Progenitor cell of endocrine pancreas (in vitro differentiated cells): ENCODE measurements at regions not wholly inside any gene's neighbourhood (a gene's known extent, or its start where the extent isn't known, plus 50 kb on each side); places are given as distances from the start of the nearest gene placed in this dataset.
A peak's percentile ranks its signal among the peaks of the same experiment; 100 is the strongest.

Experiments
- DNase-seq: peaks from one replicate; pipeline ENCODE4 v3.0.0; 2021; ENCODE audit warnings: low spot score; ENCODE audit not compliant: unreplicated experiment
- H3K27ac Mint-ChIP-seq: 2 replicates; pipeline ENCODE4 v1.8.0; 2021; ENCODE audit warnings: mild to moderate bottlenecking, moderate library complexity, mixed read lengths
- H3K27me3 Mint-ChIP-seq: 2 replicates; pipeline ENCODE4 v1.8.0; 2021; ENCODE audit warnings: mixed read lengths
- H3K36me3 Mint-ChIP-seq: 2 replicates; pipeline ENCODE4 v1.8.0; 2022; ENCODE audit warnings: mixed read lengths; ENCODE audit not compliant: insufficient read depth
- H3K4me1 Mint-ChIP-seq: 2 replicates; pipeline ENCODE4 v1.8.0; 2021; ENCODE audit warnings: low read depth, mixed read lengths
- H3K4me3 Mint-ChIP-seq: 2 replicates; pipeline ENCODE4 v1.8.0; 2021; ENCODE audit warnings: low read depth, mild to moderate bottlenecking, moderate library complexity, mixed read lengths
- H3K9me3 Mint-ChIP-seq: 2 replicates; pipeline ENCODE4 v1.8.0; 2021; ENCODE audit warnings: low read depth, mixed read lengths
- TF ChIP-seq, protein P1 (sequence below): fragments of 200-600 bp; sonication (generic); IDR thresholded peaks from one replicate; pipeline ENCODE4 v1.5.0; 2021; ENCODE audit warnings: antibody characterized with exemption, mild to moderate bottlenecking; ENCODE audit not compliant: unreplicated experiment

DNA sequence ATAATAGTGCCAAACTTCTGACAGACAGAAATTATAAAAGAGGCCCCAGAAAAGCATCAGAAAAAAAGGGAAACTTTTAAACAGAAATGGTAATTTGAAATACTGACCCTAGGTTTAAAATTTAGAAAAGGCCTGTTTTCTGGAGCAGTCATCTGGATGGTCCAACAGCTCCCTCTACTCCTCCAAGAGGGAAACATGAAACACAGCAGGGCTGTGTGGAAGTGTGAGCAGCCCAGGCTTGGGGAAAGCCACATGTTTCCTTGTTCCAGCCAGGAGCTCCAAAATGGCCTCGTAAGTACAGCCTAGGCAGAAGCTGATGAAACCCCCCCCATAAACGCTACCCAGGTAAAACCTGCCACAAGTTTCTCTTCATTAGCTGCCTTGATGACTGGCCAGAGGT, 499.3 kb upstream of the ADAMTS16 start:
- Mint-ChIP-seq H3K27me3 (peaks cover 5% of the 10 kb centered on the region), H3K4me3 (no peak overlapping the region), H3K4me1 (peaks cover 6% of the 10 kb centered on the region), H3K36me3 (no peaks in the 10 kb centered on the region), H3K27ac (no peak overlapping the region), H3K9me3 (peaks cover 3% of the 10 kb centered on the region)
- TF ChIP-seq, protein P1, sequence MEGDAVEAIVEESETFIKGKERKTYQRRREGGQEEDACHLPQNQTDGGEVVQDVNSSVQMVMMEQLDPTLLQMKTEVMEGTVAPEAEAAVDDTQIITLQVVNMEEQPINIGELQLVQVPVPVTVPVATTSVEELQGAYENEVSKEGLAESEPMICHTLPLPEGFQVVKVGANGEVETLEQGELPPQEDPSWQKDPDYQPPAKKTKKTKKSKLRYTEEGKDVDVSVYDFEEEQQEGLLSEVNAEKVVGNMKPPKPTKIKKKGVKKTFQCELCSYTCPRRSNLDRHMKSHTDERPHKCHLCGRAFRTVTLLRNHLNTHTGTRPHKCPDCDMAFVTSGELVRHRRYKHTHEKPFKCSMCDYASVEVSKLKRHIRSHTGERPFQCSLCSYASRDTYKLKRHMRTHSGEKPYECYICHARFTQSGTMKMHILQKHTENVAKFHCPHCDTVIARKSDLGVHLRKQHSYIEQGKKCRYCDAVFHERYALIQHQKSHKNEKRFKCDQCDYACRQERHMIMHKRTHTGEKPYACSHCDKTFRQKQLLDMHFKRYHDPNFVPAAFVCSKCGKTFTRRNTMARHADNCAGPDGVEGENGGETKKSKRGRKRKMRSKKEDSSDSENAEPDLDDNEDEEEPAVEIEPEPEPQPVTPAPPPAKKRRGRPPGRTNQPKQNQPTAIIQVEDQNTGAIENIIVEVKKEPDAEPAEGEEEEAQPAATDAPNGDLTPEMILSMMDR: peak; percentile 23
- no peak for DNase-seq

DNA sequence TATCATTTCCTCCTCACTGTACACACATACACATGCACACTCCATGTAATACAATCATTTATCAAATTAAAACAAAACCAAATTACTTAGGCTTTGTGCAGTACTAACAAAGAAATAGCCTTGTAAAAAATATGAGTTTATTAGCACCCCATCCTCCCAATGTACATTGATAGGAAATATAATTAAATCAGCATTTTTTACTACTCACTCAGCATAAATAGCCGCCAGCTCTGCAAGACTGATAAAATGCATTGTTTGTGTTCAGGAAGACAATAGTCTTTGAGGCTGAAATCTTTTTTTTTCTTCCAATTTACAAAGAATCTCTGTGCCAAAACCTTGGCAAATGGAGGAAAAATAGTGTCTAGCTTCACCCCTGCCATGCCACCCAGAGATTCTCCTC, 497.6 kb upstream of the ADAMTS16 start:
- TF ChIP-seq, protein P1: no peak
- peaks cover 5% of the 10 kb centered on the region for H3K27me3 Mint-ChIP-seq
- H3K9me3 Mint-ChIP-seq: peaks cover 3% of the 10 kb centered on the region
- H3K36me3 Mint-ChIP-seq: no peaks in the 10 kb centered on the region
- no peak overlapping the region for H3K27ac Mint-ChIP-seq
- H3K4me1 Mint-ChIP-seq: peaks cover 9% of the 10 kb centered on the region
- DNase-seq: no peak
- no peak overlapping the region for H3K4me3 Mint-ChIP-seq

DNA sequence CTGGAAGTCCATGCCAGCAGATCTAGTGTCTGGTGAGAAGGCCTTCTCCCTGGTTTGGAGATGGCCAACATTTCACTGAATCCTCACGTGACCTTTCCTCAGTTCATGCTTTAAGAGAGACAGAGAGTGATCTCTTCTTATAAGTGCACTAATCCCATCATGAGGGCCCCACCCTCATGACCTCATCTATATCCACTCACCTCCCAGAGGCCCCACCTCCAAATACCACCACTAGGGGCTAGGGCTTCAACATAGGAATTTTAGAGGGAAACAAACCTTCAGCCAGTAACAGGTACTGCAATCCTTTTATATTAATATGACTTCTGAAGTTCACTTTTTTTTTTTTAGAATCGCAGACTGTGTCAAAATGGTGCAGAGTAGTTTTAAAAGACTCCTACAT, 496.9 kb upstream of the ADAMTS16 start:
- H3K36me3 Mint-ChIP-seq: no peaks in the 10 kb centered on the region
- H3K4me1 Mint-ChIP-seq: peaks cover 9% of the 10 kb centered on the region
- peaks cover 3% of the 10 kb centered on the region for H3K9me3 Mint-ChIP-seq
- DNase-seq: no peak
- no peak overlapping the region for H3K4me3 Mint-ChIP-seq
- no peak overlapping the region for H3K27ac Mint-ChIP-seq
- TF ChIP-seq, protein P1: peak; percentile 30
- H3K27me3 Mint-ChIP-seq: peaks cover 4% of the 10 kb centered on the region

DNA sequence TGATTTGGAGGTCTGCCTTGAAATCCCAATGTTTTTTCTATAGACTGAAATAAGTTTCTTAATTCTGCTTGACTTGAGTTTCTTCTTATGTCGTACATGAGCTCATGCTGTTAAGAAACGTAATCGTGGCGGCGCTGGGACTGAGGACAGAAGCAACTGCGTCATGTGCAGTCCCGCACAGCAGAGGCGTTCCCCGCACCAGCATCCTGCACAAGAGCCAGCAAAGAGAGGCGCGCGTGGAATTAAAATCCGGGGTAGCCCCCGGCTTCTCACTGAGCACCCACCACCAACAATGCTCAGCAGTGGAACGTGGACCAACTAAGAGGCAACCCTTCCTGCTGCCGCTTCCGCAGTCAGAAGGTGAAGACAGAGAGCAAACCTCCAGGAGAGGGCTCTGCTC, 496.2 kb upstream of the ADAMTS16 start:
- Mint-ChIP-seq H3K4me1 (peaks cover 9% of the 10 kb centered on the region), H3K27ac (no peak overlapping the region), H3K36me3 (no peaks in the 10 kb centered on the region), H3K4me3 (no peak overlapping the region), H3K9me3 (peaks cover 3% of the 10 kb centered on the region), H3K27me3 (no peaks in the 10 kb centered on the region)
- DNase-seq: no peak
- TF ChIP-seq, protein P1: no peak

DNA sequence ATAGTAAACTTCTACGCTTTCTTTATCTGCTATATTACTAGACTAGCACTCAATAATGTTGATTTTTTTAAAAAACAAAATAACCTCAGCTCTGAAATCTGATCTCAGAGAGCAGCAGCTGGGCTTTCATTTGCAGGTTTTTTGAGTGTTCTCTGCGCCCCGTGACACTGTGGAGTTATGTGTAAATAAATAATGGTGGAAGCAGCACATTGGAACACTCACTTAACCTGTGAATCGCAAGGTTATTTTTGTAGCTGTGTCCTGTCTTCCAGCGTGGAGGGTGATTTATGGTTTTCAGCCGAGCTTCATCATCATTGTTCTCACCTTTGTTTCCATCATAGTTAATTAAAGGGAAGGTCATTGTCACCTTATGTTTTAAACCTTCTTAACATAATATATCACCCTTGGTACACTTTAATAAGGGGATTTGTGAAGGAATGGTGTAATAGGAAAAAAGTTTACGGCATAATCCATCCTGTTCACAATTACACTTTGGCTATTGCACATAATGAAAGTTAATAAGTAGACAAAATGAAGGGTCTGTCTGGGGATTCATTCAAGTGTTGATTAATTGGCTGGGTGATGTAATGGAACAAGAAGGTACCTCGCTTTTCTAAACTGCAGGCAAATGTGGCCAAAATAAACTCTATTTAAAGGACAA, 493.3 kb upstream of the ADAMTS16 start:
- Mint-ChIP-seq H3K4me1 (peaks cover 8% of the 10 kb centered on the region), H3K27me3 (peaks cover 7% of the 10 kb centered on the region), H3K4me3 (no peak overlapping the region), H3K27ac (no peak overlapping the region), H3K9me3 (peaks cover 3% of the 10 kb centered on the region), H3K36me3 (no peaks in the 10 kb centered on the region)
- TF ChIP-seq, protein P1: no peak
- no peak for DNase-seq
